ENCODE measurements at regions not wholly inside any gene's neighbourhood (a gene's known extent, or its start where the extent isn't known, plus 50 kb on each side); places are given as distances from the start of the nearest gene placed in this dataset.

DNA sequence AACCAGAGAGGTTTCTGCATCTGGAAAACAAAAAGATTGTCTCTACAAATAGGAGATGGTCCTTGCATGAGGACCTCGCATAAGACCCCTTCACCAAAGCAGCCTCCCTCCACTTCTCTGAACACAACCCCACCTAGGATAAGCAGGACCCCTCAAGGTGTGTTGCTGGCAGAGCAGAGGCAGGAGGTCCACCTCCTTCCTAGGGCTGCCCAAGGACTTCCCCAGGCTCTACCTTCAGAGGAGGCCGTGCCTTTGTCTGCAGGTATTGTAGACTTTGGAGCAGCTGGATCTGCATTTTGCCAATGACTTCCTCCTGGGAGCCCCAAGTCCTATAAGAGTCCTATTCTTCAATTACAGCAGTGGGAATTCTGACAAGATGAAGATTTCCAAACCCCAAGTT lies 67.3 kb upstream of the TSPAN11 start:
- no peak for TF ChIP-seq EZH2 (IDR thresholded peaks at IDR 0.05; ENCODE audit: low read depth)
- TF ChIP-seq, protein P1, sequence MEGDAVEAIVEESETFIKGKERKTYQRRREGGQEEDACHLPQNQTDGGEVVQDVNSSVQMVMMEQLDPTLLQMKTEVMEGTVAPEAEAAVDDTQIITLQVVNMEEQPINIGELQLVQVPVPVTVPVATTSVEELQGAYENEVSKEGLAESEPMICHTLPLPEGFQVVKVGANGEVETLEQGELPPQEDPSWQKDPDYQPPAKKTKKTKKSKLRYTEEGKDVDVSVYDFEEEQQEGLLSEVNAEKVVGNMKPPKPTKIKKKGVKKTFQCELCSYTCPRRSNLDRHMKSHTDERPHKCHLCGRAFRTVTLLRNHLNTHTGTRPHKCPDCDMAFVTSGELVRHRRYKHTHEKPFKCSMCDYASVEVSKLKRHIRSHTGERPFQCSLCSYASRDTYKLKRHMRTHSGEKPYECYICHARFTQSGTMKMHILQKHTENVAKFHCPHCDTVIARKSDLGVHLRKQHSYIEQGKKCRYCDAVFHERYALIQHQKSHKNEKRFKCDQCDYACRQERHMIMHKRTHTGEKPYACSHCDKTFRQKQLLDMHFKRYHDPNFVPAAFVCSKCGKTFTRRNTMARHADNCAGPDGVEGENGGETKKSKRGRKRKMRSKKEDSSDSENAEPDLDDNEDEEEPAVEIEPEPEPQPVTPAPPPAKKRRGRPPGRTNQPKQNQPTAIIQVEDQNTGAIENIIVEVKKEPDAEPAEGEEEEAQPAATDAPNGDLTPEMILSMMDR (conservative IDR thresholded peaks at IDR 0.05): no peak
- no TSS peak for BruUV-seq (replicated peaks)
- no peak overlapping the region for H3K4me2 ChIP-seq
- no peaks in the 10 kb centered on the region for H3F3A ChIP-seq (ENCODE audit: insufficient read depth, low read depth)
- H2AFZ ChIP-seq: no peak overlapping the region
- no peak overlapping the region for H3K4me3 ChIP-seq
- ChIA-PET POLR2A (ENCODE audit: unreplicated experiment) (no interaction called here), CTCF (no interaction called here)
- H3K79me2 ChIP-seq (ENCODE audit: low read depth): no peaks in the 10 kb centered on the region
- no peaks in the 10 kb centered on the region for H4K20me1 ChIP-seq (ENCODE audit: insufficient read depth)
- no peaks in the 10 kb centered on the region for H3K36me3 ChIP-seq (ENCODE audit: low read depth)
- H3K27me3 ChIP-seq (ENCODE audit: insufficient read depth, low read depth): 0 out of 2 replicates have a peak, but pooled peaks cover 6% of the 10 kb centered on the region
- no peak overlapping the region for H3K27ac ChIP-seq
- no peaks in the 10 kb centered on the region for H3K9me3 ChIP-seq (ENCODE audit: insufficient read depth, low read depth)
- intact Hi-C loops (cut with micrococcal nuclease; ENCODE audit: unreplicated experiment): no loop called here
- no peaks in the 10 kb centered on the region for H3K9me2 ChIP-seq (ENCODE audit: insufficient read depth)
- no peaks in the 10 kb centered on the region for H3K4me1 ChIP-seq (replicated peaks; ENCODE audit: insufficient read depth)
- DNase-seq: no peak

DNA sequence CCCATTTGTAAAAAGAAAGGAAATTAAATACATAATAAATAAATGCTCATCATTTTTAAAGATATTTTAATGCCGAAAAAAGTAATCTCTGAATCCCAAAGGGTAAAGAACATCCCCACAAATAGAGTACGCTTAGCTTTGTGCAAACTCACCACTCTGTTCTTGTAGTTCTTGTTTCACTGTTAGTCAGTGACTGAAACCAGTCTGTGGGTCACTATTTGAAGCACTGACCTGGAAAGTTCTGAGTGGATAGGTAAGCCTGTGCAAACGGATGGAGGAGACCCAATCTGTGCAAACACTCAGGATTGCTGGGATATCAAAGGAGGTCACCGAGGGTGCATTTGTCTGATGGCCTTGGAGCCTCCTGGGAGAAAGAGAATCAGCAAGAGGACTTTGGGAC lies 68.1 kb upstream of the TSPAN11 start:
- Histone ChIP-seq H3K4me3 (no peak overlapping the region), H3K27ac (no peak overlapping the region), H3F3A (ENCODE audit: insufficient read depth, low read depth) (no peaks in the 10 kb centered on the region), H3K36me3 (ENCODE audit: low read depth) (no peaks in the 10 kb centered on the region), H3K9me3 (ENCODE audit: insufficient read depth, low read depth) (no peaks in the 10 kb centered on the region), H3K79me2 (ENCODE audit: low read depth) (no peaks in the 10 kb centered on the region), H4K20me1 (ENCODE audit: insufficient read depth) (no peaks in the 10 kb centered on the region), H3K9me2 (ENCODE audit: insufficient read depth) (no peaks in the 10 kb centered on the region), H2AFZ (no peak overlapping the region), H3K27me3 (ENCODE audit: insufficient read depth, low read depth) (0 out of 2 replicates have a peak, but pooled peaks cover 6% of the 10 kb centered on the region), H3K4me1 (replicated peaks; ENCODE audit: insufficient read depth) (no peaks in the 10 kb centered on the region), H3K4me2 (no peak overlapping the region)
- no peak for TF ChIP-seq EZH2 (IDR thresholded peaks at IDR 0.05; ENCODE audit: low read depth)
- TF ChIP-seq, protein P1 (conservative IDR thresholded peaks at IDR 0.05): no peak
- CTCF ChIA-PET: no interaction called here
- POLR2A ChIA-PET (ENCODE audit: unreplicated experiment): no interaction called here
- BruUV-seq (replicated peaks): no TSS peak
- no peak for DNase-seq
- intact Hi-C loops (cut with micrococcal nuclease; ENCODE audit: unreplicated experiment): no loop called here

DNA sequence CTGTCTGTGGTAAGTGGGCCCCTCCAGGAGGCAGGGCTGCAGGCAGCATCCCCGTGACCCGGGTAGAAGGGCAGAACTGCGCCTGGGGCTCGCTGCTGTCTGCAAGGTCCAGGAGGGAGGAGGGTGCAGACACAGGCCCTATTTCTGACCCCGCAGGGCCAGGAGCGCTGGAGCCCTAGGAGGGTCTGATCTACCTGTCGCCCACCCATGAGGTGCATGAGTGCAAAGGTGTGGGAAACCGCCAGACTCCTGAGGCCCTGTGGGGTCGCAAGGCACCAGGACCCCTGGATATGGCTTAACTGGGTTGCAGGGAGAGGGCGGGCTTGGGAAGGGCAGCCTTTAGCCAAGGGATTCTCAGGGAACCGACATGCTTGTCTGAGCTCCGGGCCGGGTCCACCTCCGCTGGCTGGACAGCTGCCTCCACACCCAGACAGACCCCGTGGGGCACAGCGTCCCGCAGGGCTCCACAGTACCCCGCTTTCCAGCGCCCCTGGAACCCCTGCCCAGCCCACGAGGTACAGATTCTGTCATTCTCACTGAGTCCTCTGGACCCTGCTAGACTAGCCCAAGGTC lies 72.9 kb upstream of the TSPAN11 start:
- BruUV-seq (replicated peaks): no TSS peak
- intact Hi-C loops (cut with micrococcal nuclease; ENCODE audit: unreplicated experiment): loop anchor here (5.0 kb wide), 2 partner anchors 119 to 199 kb away; no protein-coding TSS in a partner anchor
- Histone ChIP-seq H4K20me1 (ENCODE audit: insufficient read depth) (no peaks in the 10 kb centered on the region), H3K9me2 (ENCODE audit: insufficient read depth) (no peaks in the 10 kb centered on the region), H2AFZ (no peak overlapping the region), H3K4me3 (no peak overlapping the region), H3K4me1 (replicated peaks; ENCODE audit: insufficient read depth) (peaks cover 5% of the 10 kb centered on the region; the same call in 1 of the 2 replicates), H3K9me3 (ENCODE audit: insufficient read depth, low read depth) (no peaks in the 10 kb centered on the region), H3K36me3 (ENCODE audit: low read depth) (no peaks in the 10 kb centered on the region), H3K4me2 (no peak overlapping the region), H3K27me3 (ENCODE audit: insufficient read depth, low read depth) (no peaks in the 10 kb centered on the region), H3K27ac (no peak overlapping the region), H3F3A (ENCODE audit: insufficient read depth, low read depth) (no peaks in the 10 kb centered on the region), H3K79me2 (ENCODE audit: low read depth) (no peaks in the 10 kb centered on the region)
- no peak for TF ChIP-seq EZH2 (IDR thresholded peaks at IDR 0.05; ENCODE audit: low read depth)
- TF ChIP-seq, protein P1 (conservative IDR thresholded peaks at IDR 0.05): no peak
- DNase-seq: no peak
- ChIA-PET POLR2A (ENCODE audit: unreplicated experiment) (no interaction called here), CTCF (no interaction called here)

All from PC-9 (cell line).